ES-I3 (cell line): ENCODE measurements at regions not wholly inside any gene's neighbourhood (a gene's known extent, or its start where the extent isn't known, plus 50 kb on each side); places are given as distances from the start of the nearest gene placed in this dataset.

Experiments
- H3K36me3 ChIP-seq: 2 replicates; pipeline ENCODE4 v1.6.1; 2013; ENCODE audit warnings: mild to moderate bottlenecking, low read length, control low read depth, moderate library complexity; ENCODE audit not compliant: insufficient read depth
- H3K4me1 ChIP-seq: 2 replicates; pipeline ENCODE4 v1.6.1; 2013; ENCODE audit warnings: mild to moderate bottlenecking, control low read depth, low read length; ENCODE audit not compliant: insufficient read depth
- H3K9ac ChIP-seq: 2 replicates; pipeline ENCODE4 v1.6.1; 2013; ENCODE audit warnings: low read depth, mild to moderate bottlenecking, low read length, moderate library complexity
- H3K9me3 ChIP-seq: 2 replicates; pipeline ENCODE4 v1.6.1; 2013; ENCODE audit warnings: mild to moderate bottlenecking, low read length, moderate library complexity; ENCODE audit not compliant: control insufficient read depth, insufficient read depth

- Histone ChIP-seq H3K9me3 (no peaks in the 10 kb centered on the region), H3K9ac (no peak overlapping the region), H3K36me3 (no peaks in the 10 kb centered on the region), H3K4me1 (no peaks in the 10 kb centered on the region)
Observed at GRCh38 chr22:49317369-49317768, 510.3 kb downstream of the BRD1 start.

DNA sequence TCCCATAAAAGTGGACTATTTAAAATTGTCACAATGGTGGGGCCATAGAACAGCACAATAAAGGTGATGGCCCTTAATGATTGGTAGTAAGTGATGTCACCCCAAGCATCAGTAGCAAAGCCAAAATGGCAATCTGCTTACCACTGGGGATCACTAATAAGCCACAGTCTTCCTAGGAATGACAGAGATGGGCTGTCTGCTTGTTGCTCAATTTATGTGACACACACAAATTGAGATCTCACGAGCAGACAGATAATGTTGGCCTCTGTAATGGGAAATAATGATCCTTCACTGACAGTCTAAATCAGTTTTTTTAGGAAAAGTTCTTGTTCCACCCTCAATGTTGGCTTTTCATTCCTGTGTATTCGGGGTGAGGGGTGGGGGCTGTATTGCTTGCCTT lies 515.1 kb downstream of the BRD1 start:
- H3K9ac ChIP-seq: no peak overlapping the region
- no peaks in the 10 kb centered on the region for H3K36me3 ChIP-seq
- no peaks in the 10 kb centered on the region for H3K4me1 ChIP-seq
- H3K9me3 ChIP-seq: no peaks in the 10 kb centered on the region

DNA sequence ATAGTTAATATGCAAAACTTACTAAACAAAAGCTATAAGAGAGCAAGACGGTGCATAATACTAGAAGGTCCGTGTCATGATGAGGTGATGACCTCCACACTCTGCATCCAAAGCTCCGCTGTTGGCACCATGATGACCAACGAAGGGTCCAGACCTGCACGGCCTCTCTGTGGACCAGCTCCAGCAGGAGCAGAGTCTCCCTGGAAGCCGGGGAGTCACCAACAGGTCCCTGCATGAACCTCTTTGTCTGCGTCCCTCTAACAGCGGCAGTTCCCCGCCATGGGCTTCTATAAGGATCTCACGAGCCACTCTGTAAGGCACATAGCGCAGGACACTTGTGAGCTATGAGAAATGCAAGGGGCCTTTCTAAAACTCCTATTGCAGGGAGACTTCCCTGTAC lies 517.3 kb downstream of the BRD1 start:
- Histone ChIP-seq H3K9ac (no peak overlapping the region), H3K4me1 (no peaks in the 10 kb centered on the region), H3K9me3 (no peaks in the 10 kb centered on the region)

GRCh38 chr22:49308300-49308699 lies 519.4 kb downstream of the BRD1 start:
- H3K9me3 ChIP-seq: no peaks in the 10 kb centered on the region
- H3K9ac ChIP-seq: no peak overlapping the region
- H3K4me1 ChIP-seq: no peaks in the 10 kb centered on the region
- H3K36me3 ChIP-seq: no peaks in the 10 kb centered on the region

More for the DNA sequence above, 517.3 kb downstream of the BRD1 start:
- H3K36me3 ChIP-seq: no peaks in the 10 kb centered on the region

DNA sequence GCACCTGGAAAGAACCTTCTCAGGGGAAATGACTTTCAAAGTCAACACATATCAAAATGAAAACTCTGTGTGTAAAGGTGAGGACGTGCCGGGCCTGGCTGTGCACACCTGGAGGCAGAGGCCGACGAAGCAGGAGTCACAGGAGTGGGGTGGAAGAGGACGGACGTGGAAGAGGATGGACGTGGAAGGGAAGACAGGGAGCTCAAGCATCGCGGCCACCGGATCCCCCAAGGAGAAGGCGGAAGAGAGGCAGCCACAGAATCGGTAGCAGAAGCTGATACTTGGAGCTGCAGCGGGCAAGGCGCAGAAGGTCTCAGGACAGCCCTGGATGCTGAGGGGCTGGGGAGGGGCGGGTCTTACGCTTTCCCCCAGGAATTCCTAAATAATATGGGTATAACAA lies 519.8 kb downstream of the BRD1 start:
- Histone ChIP-seq H3K9ac (no peak overlapping the region), H3K9me3 (no peaks in the 10 kb centered on the region), H3K4me1 (no peaks in the 10 kb centered on the region), H3K36me3 (no peaks in the 10 kb centered on the region)

DNA sequence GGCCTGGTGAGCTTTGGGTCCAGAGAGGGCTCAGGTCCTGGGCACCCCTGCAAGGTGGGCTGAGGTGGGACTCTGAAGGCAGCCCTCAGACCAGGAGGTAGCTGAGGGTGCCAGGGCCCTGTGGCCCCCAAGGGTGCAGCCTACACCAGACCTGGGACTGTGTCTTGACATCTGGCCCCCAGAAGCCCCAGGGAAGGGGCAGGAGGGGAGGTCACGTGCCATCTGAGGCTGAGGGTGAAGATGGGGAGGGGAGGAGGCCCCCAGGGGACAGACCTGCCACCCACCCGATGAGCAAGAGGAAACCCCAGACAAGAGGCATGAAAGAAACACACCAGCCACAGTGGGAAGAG lies 520.2 kb downstream of the BRD1 start:
- Histone ChIP-seq H3K9ac (no peak overlapping the region), H3K36me3 (no peaks in the 10 kb centered on the region), H3K9me3 (no peaks in the 10 kb centered on the region), H3K4me1 (no peaks in the 10 kb centered on the region)

GRCh38 chr22:49306632-49307480 lies 520.8 kb downstream of the BRD1 start:
- H3K9me3 ChIP-seq: no peaks in the 10 kb centered on the region
- no peaks in the 10 kb centered on the region for H3K36me3 ChIP-seq
- H3K4me1 ChIP-seq: no peaks in the 10 kb centered on the region
- H3K9ac ChIP-seq: no peak overlapping the region

GRCh38 chr22:49305966-49306631 lies 521.6 kb downstream of the BRD1 start:
- Histone ChIP-seq H3K4me1 (no peaks in the 10 kb centered on the region), H3K36me3 (no peaks in the 10 kb centered on the region), H3K9ac (no peak overlapping the region), H3K9me3 (no peaks in the 10 kb centered on the region)

DNA sequence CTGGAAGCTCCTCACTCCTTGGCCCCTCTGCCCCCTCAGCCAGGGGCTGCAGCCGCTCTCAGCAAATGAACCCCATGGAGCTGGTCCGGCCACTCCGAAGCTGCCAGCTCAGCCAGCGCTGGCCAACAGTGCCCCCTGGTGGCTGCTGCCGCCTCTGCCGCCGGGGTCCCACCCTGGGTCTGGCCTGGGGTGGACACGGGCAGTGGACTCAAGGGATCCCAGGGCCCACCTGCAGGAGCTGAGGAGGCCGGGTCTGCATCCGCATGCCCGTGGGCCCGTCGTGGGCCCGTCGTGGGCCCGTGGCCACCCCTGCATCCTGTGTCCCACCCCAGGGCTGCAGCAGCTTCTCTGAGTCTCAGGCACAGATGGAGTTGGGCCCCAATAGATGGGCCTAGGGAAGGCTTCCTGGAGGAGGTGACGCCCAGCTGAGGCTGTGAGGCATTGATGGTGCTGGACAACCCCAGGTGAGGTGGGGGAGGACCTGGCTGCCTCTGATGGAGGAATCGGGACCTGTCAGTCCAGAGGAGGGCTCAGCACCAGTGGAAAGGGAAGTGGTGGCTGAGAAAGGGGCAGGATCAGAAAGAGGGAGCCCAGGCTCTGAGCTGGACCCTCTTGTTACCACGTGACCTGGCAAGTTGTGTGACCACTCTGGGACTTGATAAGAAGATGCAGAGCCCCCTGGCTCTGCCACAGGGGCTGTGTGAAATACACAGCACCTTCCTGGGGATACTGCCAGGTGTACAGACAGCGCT lies 522.3 kb downstream of the BRD1 start:
- H3K9ac ChIP-seq: peak overlapping the region; percentile 12; the same call in 1 of the 2 replicates
- no peaks in the 10 kb centered on the region; the same call in 1 of the 2 replicates for H3K9me3 ChIP-seq
- H3K4me1 ChIP-seq: no peaks in the 10 kb centered on the region
- H3K36me3 ChIP-seq: no peaks in the 10 kb centered on the region

DNA sequence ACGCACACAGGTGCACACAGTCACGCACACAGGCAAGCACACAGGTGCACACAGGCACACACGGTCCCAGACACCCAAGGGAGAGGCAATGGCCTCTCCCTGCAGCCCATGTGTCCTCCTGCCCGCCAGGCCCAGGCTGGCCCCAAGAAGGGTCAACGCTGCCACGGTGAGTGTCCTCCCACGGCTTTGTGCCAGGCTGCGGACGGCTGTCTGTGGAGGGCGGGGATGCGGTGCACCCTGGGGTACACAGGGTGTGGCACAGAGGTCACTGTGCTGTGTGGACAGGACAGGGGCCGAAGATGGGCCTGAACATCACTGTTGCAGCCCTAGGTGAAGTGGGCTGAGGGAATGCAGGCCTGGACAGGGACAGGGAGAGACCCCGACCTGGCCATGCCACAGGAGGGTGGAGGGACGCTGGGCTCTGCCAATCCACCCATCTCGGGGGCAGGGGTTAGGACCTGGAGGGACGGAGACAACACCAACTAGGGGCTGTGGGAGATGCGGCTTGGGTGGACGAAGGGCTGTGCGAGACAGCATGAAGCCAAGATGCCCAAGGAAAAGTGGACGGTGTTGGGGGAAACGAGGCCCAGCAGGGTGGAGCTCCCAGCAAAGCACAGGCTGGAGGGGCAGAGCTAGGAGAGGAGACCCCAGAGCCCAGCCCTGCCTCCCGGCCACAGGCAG lies 523.8 kb downstream of the BRD1 start:
- Histone ChIP-seq H3K36me3 (no peaks in the 10 kb centered on the region), H3K4me1 (no peaks in the 10 kb centered on the region), H3K9ac (no peak overlapping the region), H3K9me3 (no peaks in the 10 kb centered on the region; the same call in 1 of the 2 replicates)

DNA sequence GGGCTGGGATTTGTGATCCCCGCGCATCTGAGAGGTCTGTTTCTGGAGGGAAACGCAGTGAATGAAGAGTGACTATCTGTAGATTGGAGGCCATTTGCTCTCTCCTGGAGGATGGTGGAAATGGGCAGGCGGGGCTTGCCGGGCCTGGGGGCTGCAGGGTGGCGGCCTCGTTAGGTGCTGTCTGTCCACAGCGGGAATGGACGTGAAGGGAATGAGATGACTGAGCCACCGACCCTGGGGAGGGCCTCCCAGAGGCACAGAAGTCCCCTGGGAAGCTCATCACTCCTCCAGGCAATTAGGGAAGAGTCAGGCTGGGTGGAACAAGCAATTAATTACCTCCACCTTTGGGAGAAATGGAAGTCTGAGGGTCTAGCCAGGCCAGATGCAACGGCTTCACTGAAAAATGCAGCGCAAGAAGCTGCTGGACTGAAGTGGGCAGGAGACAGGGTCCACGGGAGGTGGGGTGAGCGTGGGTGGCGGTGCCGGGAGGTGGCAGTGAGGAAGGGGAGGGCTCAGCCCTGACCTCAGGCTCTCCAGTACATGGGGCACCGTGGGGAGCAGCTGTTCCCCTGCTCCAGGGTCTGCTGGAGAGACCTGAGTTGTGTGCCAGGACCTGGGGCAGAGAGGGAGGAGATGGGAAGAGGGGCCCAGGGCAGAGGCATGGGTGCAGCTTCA lies 524.5 kb downstream of the BRD1 start:
- no peaks in the 10 kb centered on the region for H3K4me1 ChIP-seq
- no peaks in the 10 kb centered on the region; the same call in 1 of the 2 replicates for H3K9me3 ChIP-seq
- H3K9ac ChIP-seq: no peak overlapping the region
- H3K36me3 ChIP-seq: no peaks in the 10 kb centered on the region

DNA sequence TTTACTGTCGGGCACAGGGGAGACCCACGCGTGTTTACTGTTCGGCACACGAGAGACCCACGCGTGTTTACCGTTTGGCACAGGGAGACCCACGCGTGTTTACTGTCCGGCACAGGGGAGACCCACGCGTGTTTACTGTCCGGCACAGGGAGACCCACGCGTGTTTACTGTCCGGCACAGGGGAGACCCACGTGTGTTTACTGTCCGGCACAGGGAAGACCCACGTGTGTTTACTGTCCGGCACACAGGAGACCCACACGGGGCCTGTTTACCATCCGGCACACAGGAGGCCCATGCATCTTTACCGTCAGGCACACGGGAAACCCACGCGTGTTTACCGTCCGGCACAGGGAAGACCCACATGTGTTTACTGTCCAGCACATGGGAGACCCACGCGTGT lies 525.1 kb downstream of the BRD1 start:
- no peaks in the 10 kb centered on the region; the same call in 1 of the 2 replicates for H3K9me3 ChIP-seq
- no peak overlapping the region for H3K9ac ChIP-seq
- H3K4me1 ChIP-seq: no peaks in the 10 kb centered on the region
- no peaks in the 10 kb centered on the region for H3K36me3 ChIP-seq

- Histone ChIP-seq H3K9ac (no peak overlapping the region), H3K36me3 (no peaks in the 10 kb centered on the region), H3K9me3 (no peaks in the 10 kb centered on the region; the same call in 1 of the 2 replicates), H3K4me1 (no peaks in the 10 kb centered on the region)
Observed at GRCh38 chr22:49302150-49302460, 525.6 kb downstream of the BRD1 start.
